GM12873 (cell line): ENCODE measurements at regions not wholly inside any gene's neighbourhood (a gene's known extent, or its start where the extent isn't known, plus 50 kb on each side); places are given as distances from the start of the nearest gene placed in this dataset.

ENCODE experiments used
- TF ChIP-seq, protein P1 (sequence below): IDR thresholded peaks from 2 replicates; pipeline ENCODE4 v1.5.1; 2012; ENCODE audit warnings: low read depth, mild to moderate bottlenecking, moderate library complexity, low read length, control low read depth; ENCODE audit not compliant: insufficient read depth; ENCODE audit errors: missing control alignments

DNA sequence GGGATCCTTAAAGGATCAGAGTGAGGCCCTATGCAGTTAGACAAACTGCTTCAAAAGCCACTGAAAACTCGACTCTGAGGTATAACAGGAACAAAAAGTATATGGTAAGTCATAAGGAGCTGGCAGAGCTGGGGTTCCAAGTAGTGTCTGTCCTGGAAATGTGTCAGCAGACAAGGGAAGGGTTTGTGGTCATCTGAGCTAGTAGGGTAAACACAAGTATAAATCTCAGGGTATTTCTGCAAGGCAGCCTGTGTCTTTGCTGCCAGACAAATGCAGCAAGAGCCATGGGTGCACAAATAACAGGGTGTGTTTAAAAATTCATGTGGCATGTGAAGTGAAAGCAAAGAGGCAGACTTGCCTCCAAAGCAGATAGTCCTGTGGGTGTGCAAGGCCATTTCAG, 759.0 kb upstream of the ADAMTS5 start:
- TF ChIP-seq, protein P1, sequence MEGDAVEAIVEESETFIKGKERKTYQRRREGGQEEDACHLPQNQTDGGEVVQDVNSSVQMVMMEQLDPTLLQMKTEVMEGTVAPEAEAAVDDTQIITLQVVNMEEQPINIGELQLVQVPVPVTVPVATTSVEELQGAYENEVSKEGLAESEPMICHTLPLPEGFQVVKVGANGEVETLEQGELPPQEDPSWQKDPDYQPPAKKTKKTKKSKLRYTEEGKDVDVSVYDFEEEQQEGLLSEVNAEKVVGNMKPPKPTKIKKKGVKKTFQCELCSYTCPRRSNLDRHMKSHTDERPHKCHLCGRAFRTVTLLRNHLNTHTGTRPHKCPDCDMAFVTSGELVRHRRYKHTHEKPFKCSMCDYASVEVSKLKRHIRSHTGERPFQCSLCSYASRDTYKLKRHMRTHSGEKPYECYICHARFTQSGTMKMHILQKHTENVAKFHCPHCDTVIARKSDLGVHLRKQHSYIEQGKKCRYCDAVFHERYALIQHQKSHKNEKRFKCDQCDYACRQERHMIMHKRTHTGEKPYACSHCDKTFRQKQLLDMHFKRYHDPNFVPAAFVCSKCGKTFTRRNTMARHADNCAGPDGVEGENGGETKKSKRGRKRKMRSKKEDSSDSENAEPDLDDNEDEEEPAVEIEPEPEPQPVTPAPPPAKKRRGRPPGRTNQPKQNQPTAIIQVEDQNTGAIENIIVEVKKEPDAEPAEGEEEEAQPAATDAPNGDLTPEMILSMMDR: no peak

GRCh38 chr21:27722095-27722494, 755.2 kb upstream of the ADAMTS5 start:
- TF ChIP-seq, protein P1: no peak

DNA sequence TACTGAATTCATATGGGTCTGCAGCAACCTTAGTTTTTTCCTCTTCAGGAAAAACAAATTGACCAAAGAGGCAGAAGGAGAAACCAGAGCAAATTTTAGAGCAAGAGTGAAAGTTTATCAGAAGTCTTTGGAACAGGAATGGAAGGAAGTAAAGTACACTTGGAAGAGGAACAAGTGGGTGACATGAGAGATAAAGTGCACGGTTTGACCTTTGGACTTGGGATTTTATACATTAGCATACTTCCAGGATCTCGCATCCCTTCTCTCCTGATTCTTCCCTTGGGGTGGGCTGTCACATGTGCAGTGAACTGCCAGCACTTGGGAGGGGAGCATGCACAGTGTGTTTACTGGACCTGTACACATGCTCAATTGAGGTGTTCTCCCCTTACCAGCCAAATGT, 754.8 kb upstream of the ADAMTS5 start:
- TF ChIP-seq, protein P1: no peak

GRCh38 chr21:27719226-27719625, 752.3 kb upstream of the ADAMTS5 start:
- TF ChIP-seq, protein P1: no peak

DNA sequence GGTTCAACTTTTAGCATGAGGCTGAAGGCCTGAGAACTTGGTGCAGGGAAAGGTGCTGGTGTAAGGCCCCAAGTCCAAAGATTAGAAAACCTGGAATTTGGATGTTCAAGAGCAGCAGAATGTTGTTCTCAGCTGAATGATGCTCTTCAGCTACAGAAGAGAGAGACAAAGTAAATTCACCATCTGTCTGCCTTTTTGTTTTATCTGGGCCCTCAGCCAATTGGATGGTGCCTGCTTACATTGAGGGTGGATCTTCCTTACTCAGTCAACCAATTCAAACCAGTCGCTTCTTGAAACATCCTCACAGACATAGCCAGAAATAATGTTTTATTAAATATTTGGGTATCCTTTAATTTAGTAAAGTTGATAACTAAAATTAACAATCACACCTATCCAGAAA, 748.2 kb upstream of the ADAMTS5 start:
- TF ChIP-seq, protein P1: no peak

DNA sequence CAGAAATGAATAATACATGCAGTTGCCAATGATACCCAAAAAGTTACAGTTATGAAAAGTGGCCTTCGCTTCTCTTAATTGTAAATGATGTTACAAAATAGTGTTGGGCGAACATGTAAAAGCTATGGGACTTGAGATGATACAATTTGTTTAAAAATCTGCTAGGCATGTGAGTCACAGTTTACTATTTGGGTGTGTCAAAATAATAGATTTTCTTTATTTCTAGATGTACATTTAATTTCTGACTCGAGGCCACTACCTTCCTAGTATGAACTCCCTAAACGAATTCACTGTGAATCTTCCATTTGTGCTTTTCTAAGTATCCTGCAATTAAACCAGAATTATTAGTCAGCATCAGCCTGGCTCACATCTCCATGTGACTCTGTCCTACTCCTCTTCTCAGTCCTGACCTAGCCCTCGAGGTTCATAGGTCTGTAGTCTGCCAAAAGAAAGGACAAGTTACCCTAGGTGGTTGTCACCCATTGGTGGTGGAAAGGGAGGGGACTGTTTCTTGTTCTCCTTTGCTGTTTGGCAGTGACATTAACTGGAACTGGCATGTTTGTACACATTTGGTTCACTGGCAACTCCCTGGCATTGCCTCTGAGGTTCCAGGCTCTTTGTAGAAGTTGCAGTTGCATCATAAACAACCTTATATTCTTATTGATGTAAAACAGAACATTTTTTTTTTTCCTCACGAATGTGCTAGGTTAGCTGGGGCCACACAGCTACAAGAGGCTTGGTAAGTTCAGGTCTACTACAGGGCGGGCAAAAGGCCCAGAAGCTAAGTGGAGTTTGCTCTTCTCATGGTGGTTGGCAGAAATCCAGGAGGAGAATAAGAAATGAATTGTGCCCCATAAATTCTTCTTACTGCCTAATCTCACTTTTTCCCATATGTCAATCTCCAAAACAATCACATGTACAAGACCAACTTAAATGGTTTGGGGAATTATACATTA, 746.5 kb upstream of the ADAMTS5 start:
- TF ChIP-seq, protein P1: no peak

GRCh38 chr21:27704567-27705166, 737.8 kb upstream of the ADAMTS5 start:
- TF ChIP-seq, protein P1: no peak
